ENCODE measurements at regions not wholly inside any gene's neighbourhood (a gene's known extent, or its start where the extent isn't known, plus 50 kb on each side); places are given as distances from the start of the nearest gene placed in this dataset.

GRCh38 chr10:125457406-125457805, 225.6 kb downstream of the TEX36 start:
- WGBS (ENCODE audit: insufficient coverage): no CpG with 5 or more reads among the region's 5 CpGs
- Histone ChIP-seq H3K36me3 (replicated peaks in 1 of 2; ENCODE audit: control extremely low read depth in 1 of 2, control insufficient read depth in 1 of 2, extremely low read depth in 1 of 2, insufficient read depth in 2 of 2, low read length in 1 of 2) (no peaks in the 10 kb centered on the region), H2AFZ (ENCODE audit: insufficient read depth, low read depth, low read length, poor library complexity, severe bottlenecking) (no peak overlapping the region), H3K9me3 (ENCODE audit: control extremely low read depth in 1 of 3, control insufficient read depth in 2 of 3, insufficient read depth in 1 of 3, low read length in 2 of 3) (peaks cover 0 to 6% (median 0%) of the 10 kb centered on the region in 3 donors), H3K79me2 (ENCODE audit: control insufficient read depth, insufficient read depth, low read length) (no peaks in the 10 kb centered on the region), H3K4me3 (ENCODE audit: control extremely low read depth in 1 of 5, extremely low read depth in 1 of 5, insufficient read depth in 1 of 5, low read depth in 2 of 5, low read length in 4 of 5) (no peak overlapping the region), H3K9ac (ENCODE audit: low read length) (no peak overlapping the region), H3K27me3 (replicated peaks in 1 of 4; ENCODE audit: control extremely low read depth in 1 of 4, control insufficient read depth in 3 of 4, insufficient read depth in 4 of 4, low read length in 3 of 4) (no peaks in the 10 kb centered on the region), H4K20me1 (ENCODE audit: control insufficient read depth, insufficient read depth, low read length, poor library complexity, severe bottlenecking) (no peaks in the 10 kb centered on the region), H3K4me2 (replicated peaks; ENCODE audit: low read depth, low read length, poor library complexity, severe bottlenecking) (no peak overlapping the region), H3K4me1 (ENCODE audit: control insufficient read depth in 2 of 2, insufficient read depth in 2 of 2, low read length in 2 of 2) (no peaks in the 10 kb centered on the region), H3K27ac (ENCODE audit: low read length in 2 of 2) (no peak overlapping the region)
- POLR2A ChIA-PET: no interaction called here
- H3K4me1 Mint-ChIP-seq: no peaks in the 10 kb centered on the region
- peaks cover 9% of the 10 kb centered on the region for H3K27me3 Mint-ChIP-seq
- no peak overlapping the region for H3K27ac Mint-ChIP-seq
- H3K9me3 Mint-ChIP-seq (ENCODE audit: insufficient read depth): peaks cover 5% of the 10 kb centered on the region
- ATAC-seq (ENCODE audit: low read depth) (no peak), DNase-seq (no peak)
- CTCF ChIA-PET: no interaction called here
- TF ChIP-seq CTCF (IDR thresholded peaks at IDR 0.05): no peak
- no peak for TF ChIP-seq EZH2 (IDR thresholded peaks at IDR 0.05; ENCODE audit: borderline replicate concordance, insufficient read depth, low read depth, low read length, poor library complexity, severe bottlenecking)
- H3K4me3 Mint-ChIP-seq: no peak overlapping the region
- intact Hi-C loops (cut with micrococcal nuclease): no loop called here

GRCh38 chr10:125455855-125456254, 227.1 kb downstream of the TEX36 start:
- intact Hi-C loops (cut with micrococcal nuclease): no loop called here
- Mint-ChIP-seq H3K27ac (no peak overlapping the region), H3K4me1 (no peaks in the 10 kb centered on the region), H3K9me3 (ENCODE audit: insufficient read depth) (peaks cover 5% of the 10 kb centered on the region), H3K27me3 (peaks cover 9% of the 10 kb centered on the region), H3K4me3 (no peak overlapping the region)
- H3K27ac ChIP-seq (ENCODE audit: low read length in 2 of 2): no peak overlapping the region
- peaks cover 0 to 8% (median 0%) of the 10 kb centered on the region in 3 donors for H3K9me3 ChIP-seq (ENCODE audit: control extremely low read depth in 1 of 3, control insufficient read depth in 2 of 3, insufficient read depth in 1 of 3, low read length in 2 of 3)
- no peak overlapping the region for H3K4me2 ChIP-seq (replicated peaks; ENCODE audit: low read depth, low read length, poor library complexity, severe bottlenecking)
- TF ChIP-seq EZH2 (IDR thresholded peaks at IDR 0.05; ENCODE audit: borderline replicate concordance, insufficient read depth, low read depth, low read length, poor library complexity, severe bottlenecking) (no peak), CTCF (IDR thresholded peaks at IDR 0.05) (no peak)
- H2AFZ ChIP-seq (ENCODE audit: insufficient read depth, low read depth, low read length, poor library complexity, severe bottlenecking): no peak overlapping the region
- no CpG with 5 or more reads among the region's 3 CpGs for WGBS (ENCODE audit: insufficient coverage)
- H3K4me1 ChIP-seq (ENCODE audit: control insufficient read depth in 2 of 2, insufficient read depth in 2 of 2, low read length in 2 of 2): no peaks in the 10 kb centered on the region
- H3K9ac ChIP-seq (ENCODE audit: low read length): no peak overlapping the region
- no peak for ATAC-seq (ENCODE audit: low read depth)
- DNase-seq: no peak
- no peaks in the 10 kb centered on the region for H3K36me3 ChIP-seq (replicated peaks in 1 of 2; ENCODE audit: control extremely low read depth in 1 of 2, control insufficient read depth in 1 of 2, extremely low read depth in 1 of 2, insufficient read depth in 2 of 2, low read length in 1 of 2)
- ChIA-PET CTCF (no interaction called here), POLR2A (no interaction called here)
- H4K20me1 ChIP-seq (ENCODE audit: control insufficient read depth, insufficient read depth, low read length, poor library complexity, severe bottlenecking): no peaks in the 10 kb centered on the region
- H3K27me3 ChIP-seq (replicated peaks in 1 of 4; ENCODE audit: control extremely low read depth in 1 of 4, control insufficient read depth in 3 of 4, insufficient read depth in 4 of 4, low read length in 3 of 4): no peaks in the 10 kb centered on the region
- H3K79me2 ChIP-seq (ENCODE audit: control insufficient read depth, insufficient read depth, low read length): no peaks in the 10 kb centered on the region
- no peak overlapping the region for H3K4me3 ChIP-seq (ENCODE audit: control extremely low read depth in 1 of 5, extremely low read depth in 1 of 5, insufficient read depth in 1 of 5, low read depth in 2 of 5, low read length in 4 of 5)

All from B cell (primary cell).